Stimulated activated CD8-positive, alpha-beta memory T cell treated with anti-CD3 and anti-CD28 coated beads, Interleukin-12 subunit alpha, Interleukin-12 subunit beta, amount 100 ng/mL, for 4 hours (primary cell): ENCODE measurements at regions not wholly inside any gene's neighbourhood (a gene's known extent, or its start where the extent isn't known, plus 50 kb on each side); places are given as distances from the start of the nearest gene placed in this dataset.
"Not testable (repeated sequence)": the region's sequence is repeated elsewhere in the genome, so short reads cannot be mapped to it uniquely, and the experiment has no call there.

Experiments used
- DNase-seq: peaks from one replicate; pipeline ENCODE4 v3.0.0-alpha.2; 2020; ENCODE audit warnings: low read depth

DNA sequence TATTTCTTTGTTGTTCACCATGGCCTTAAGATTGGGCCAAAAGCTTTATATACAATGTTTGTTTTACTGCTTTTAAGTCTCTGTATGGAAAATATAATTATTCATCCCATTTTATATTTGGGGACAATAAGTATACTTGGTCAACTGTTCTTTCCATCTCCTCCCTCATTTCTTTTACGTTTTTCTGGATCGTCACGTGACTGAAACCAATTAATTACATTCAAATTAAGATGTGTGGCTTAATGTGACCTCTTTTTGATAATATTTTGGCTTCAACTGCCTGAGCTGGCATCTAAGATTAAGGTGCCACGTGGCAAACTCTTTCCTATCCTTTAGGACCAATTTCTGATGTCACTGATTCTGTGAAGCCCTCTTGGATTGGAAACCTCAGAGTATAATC lies 250.1 kb upstream of the SGCD start:
- DNase-seq, result no peak

GRCh38 chr5:156087577-156088110 lies 239.3 kb upstream of the SGCD start:
- no peak for DNase-seq

- not testable (repeated sequence) for DNase-seq
These were observed 236.7 kb upstream of the SGCD start for GRCh38 chr5:156089955-156090940.

DNA sequence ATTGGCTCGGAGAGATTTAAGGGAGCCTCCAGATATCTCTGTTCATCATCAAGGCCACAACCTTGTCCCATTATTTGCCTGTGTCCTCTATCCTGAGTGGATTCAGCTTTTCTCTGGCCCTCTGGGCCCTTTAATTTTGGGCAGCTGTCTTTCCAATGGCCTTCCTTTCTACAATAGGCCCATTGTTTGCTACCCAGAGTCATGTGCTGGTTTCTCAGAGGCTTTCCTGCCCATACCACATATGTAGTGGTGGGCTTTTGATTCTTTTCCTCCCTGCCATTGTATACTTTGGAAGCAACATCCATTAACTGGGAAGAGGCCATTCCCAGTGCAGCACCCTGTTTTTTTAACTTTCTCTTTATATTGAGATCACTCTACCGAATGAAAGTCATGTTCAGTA lies 233.9 kb upstream of the SGCD start:
- no peak for DNase-seq

DNA sequence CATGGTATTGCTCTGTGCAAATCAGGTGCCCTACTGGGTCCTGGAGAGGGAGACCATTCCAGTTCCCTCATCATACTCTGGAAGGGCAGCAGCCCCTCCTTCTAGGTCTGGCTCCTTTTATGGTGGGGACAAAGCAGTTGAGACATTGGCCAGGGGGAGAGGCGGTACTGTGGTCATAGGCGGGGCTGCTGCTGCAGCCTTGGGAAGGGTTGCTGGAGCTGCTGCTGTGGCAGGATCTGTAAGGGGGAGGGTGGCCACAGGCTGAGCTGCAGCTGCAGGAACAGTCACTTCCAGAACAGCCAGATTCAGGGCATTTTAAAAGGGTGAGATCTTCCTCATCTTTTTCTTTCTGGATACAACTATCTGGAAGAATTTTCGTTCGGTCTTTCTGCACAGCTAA lies 233.0 kb upstream of the SGCD start:
- DNase-seq, result no peak

- DNase-seq, result no peak
These were observed 231.2 kb upstream of the SGCD start for GRCh38 chr5:156095709-156096241.

DNA sequence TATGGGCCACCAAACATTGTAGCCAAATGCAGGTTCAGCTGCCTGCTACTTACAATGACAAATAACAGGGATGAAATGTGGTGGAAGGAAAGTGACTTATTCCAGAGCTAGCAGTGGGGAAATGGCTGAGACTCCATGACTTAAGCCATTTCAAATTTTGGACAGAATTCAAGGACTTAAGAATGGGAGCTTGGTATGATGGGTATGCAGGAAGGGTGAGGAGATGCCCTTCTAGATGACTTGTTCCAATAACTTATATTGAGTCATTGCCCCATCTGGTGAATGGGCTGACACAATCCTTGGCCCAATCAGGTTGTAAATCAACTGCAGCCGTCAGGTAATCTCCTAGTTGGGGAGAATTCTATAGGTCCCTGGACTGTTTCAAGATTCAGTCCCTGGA lies 230.7 kb upstream of the SGCD start:
- no peak for DNase-seq

- DNase-seq, result no peak
These were observed 223.6 kb upstream of the SGCD start for GRCh38 chr5:156103155-156103885.

- no peak for DNase-seq
These were observed 217.5 kb upstream of the SGCD start for GRCh38 chr5:156109317-156110023.

- no peak for DNase-seq
These were observed 207.3 kb upstream of the SGCD start for GRCh38 chr5:156119692-156120091.

GRCh38 chr5:156120777-156121176 lies 206.2 kb upstream of the SGCD start:
- no peak for DNase-seq

GRCh38 chr5:156121234-156121633 lies 205.7 kb upstream of the SGCD start:
- no peak for DNase-seq

- DNase-seq, result no peak
These were observed 205.1 kb upstream of the SGCD start for GRCh38 chr5:156121882-156122281.

- no peak for DNase-seq
These were observed 202.3 kb upstream of the SGCD start for GRCh38 chr5:156124708-156125107.

- no peak for DNase-seq
These were observed 201.8 kb upstream of the SGCD start for GRCh38 chr5:156125118-156125517.

GRCh38 chr5:156126716-156127115 lies 200.2 kb upstream of the SGCD start:
- DNase-seq, result no peak

- no peak for DNase-seq
These were observed 198.9 kb upstream of the SGCD start for GRCh38 chr5:156128026-156128425.

DNA sequence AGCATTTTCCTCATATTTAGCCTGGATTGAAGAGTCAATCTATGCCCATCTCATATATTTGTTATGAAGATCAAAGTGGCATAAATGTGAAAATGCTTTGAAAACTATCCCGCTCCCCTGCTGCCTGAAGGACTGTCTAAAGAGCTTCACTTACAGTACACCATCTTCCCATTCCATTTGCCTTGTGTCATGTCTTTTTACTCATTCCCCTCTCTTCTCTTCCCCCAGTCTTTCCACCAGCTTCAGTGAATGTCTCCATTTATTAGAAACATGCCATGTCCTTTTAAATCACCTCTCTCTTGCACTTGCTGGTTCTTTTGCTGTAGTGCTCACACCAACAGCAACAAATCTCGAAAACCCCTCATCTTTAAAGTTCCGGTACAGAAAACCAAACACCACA lies 192.7 kb upstream of the SGCD start:
- no peak for DNase-seq

- DNase-seq, result no peak
These were observed 191.4 kb upstream of the SGCD start for GRCh38 chr5:156135531-156135930.

GRCh38 chr5:156137071-156137869 lies 189.7 kb upstream of the SGCD start:
- no peak for DNase-seq

DNA sequence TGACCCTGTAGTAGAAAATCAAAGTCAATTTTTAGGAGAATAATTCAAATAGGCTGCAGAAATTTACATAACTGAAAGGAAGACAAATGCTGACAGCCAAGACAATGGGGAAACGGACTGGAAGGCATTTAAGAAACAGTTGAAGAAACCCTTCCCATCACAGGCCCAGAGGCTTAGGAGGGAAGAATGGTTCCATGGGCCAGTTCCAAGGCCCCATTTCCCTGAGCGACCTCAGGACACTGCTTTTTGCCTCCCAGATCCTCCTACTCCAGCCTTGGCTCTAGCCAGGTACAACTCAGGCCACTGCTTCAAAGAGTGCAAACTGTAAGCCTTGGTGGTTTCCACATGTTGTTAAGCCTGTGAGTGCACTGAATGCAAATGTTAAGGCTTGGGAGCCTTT lies 184.1 kb upstream of the SGCD start:
- DNase-seq, result no peak
